ENCODE measurements at regions not wholly inside any gene's neighbourhood (a gene's known extent, or its start where the extent isn't known, plus 50 kb on each side); places are given as distances from the start of the nearest gene placed in this dataset.

DNA sequence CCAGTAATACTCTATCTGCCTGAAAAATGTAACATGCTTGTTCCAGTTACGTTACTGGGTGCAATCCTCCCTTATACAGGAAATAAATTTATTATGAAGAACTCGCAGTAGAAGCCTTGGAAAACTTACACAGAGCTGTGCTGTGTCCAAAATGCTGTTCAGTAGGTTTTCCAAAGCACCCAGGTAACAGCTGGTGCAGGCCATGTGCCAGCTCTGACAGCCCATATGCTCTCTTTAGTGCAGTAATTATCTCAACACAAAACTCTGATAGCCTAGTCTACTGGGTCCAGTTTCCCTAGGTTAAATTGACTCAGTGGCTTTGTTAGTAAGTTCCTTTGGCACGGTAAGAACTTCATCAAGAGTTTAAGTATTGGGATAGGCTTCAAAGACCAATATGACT, 120.7 kb upstream of the OBI1 start:
- no peaks in the 10 kb centered on the region for H3K9me2 ChIP-seq (ENCODE audit: insufficient read depth, low read length)
- no peaks in the 10 kb centered on the region for H3K36me3 ChIP-seq (ENCODE audit: insufficient read depth, low read length)
- TF ChIP-seq EP300 (conservative IDR thresholded peaks at IDR 0.05; ENCODE audit: poor library complexity, severe bottlenecking) (no peak), POLR2AphosphoS5 (IDR thresholded peaks at IDR 0.05) (no peak), EZH2 (IDR thresholded peaks at IDR 0.05; ENCODE audit: borderline replicate concordance, insufficient read depth, low read length, poor library complexity, severe bottlenecking) (no peak), TAF1 (IDR thresholded peaks at IDR 0.05; ENCODE audit: low read depth) (no peak), REST (IDR thresholded peaks at IDR 0.05; ENCODE audit: borderline replicate concordance) (no peak), MXI1 (conservative IDR thresholded peaks at IDR 0.05; ENCODE audit: poor library complexity, severe bottlenecking) (no peak), RAD21 (conservative IDR thresholded peaks at IDR 0.05) (no peak), SMC3 (conservative IDR thresholded peaks at IDR 0.05; ENCODE audit: poor library complexity) (no peak), CTCF (IDR thresholded peaks at IDR 0.05; ENCODE audit: poor library complexity, severe bottlenecking) (no peak)
- H3K27ac ChIP-seq (ENCODE audit: low read length): no peak overlapping the region
- H4K20me1 ChIP-seq (ENCODE audit: insufficient read depth): no peaks in the 10 kb centered on the region
- no peaks in the 10 kb centered on the region for H3K79me2 ChIP-seq (replicated peaks; ENCODE audit: insufficient read depth, low read length)
- no peak overlapping the region for H3K4me3 ChIP-seq (ENCODE audit: low read length)
- no peaks in the 10 kb centered on the region for H3F3A ChIP-seq (ENCODE audit: insufficient read depth, low read length, poor library complexity, severe bottlenecking)
- no peak overlapping the region for H3K4me2 ChIP-seq (ENCODE audit: low read length)
- H3K27me3 ChIP-seq (ENCODE audit: insufficient read depth, low read depth, low read length): no peaks in the 10 kb centered on the region
- no peak overlapping the region for H2AFZ ChIP-seq (ENCODE audit: low read depth, low read length)
- no peak overlapping the region for H3K9ac ChIP-seq (ENCODE audit: low read length)
- H3K9me3 ChIP-seq (ENCODE audit: low read length): no peaks in the 10 kb centered on the region

GRCh38 chr13:78777976-78778375, 119.0 kb upstream of the OBI1 start:
- Histone ChIP-seq H3K79me2 (replicated peaks; ENCODE audit: insufficient read depth, low read length) (no peaks in the 10 kb centered on the region), H3K9me2 (ENCODE audit: insufficient read depth, low read length) (no peaks in the 10 kb centered on the region), H3K27me3 (ENCODE audit: insufficient read depth, low read depth, low read length) (no peaks in the 10 kb centered on the region), H4K20me1 (ENCODE audit: insufficient read depth) (no peaks in the 10 kb centered on the region), H3F3A (ENCODE audit: insufficient read depth, low read length, poor library complexity, severe bottlenecking) (no peaks in the 10 kb centered on the region), H3K27ac (ENCODE audit: low read length) (no peak overlapping the region), H3K9ac (ENCODE audit: low read length) (no peak overlapping the region), H3K4me3 (ENCODE audit: low read length) (no peak overlapping the region), H3K9me3 (ENCODE audit: low read length) (no peaks in the 10 kb centered on the region), H3K4me2 (ENCODE audit: low read length) (no peak overlapping the region), H3K36me3 (ENCODE audit: insufficient read depth, low read length) (no peaks in the 10 kb centered on the region), H2AFZ (ENCODE audit: low read depth, low read length) (no peak overlapping the region)
- TF ChIP-seq POLR2AphosphoS5 (IDR thresholded peaks at IDR 0.05): no peak

DNA sequence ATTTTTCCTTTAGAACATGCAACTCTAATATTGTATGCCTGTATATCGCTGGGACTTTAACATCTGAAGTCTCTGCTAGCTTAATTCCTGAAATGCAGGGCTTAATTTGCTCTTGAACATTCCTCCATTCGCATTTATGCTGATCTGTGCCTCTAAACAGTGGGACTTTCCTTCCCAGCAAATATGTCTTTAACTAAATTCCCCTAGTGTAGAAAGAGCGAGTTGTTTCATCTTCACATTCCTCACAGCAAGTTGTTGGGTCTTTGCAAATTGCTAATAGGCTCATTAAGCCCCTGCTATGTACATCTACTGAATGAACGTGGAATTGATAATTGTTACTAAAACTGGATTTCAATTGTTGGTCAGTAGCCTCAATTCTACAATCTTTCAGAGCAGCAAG, 118.4 kb upstream of the OBI1 start:
- no peaks in the 10 kb centered on the region for H3F3A ChIP-seq (ENCODE audit: insufficient read depth, low read length, poor library complexity, severe bottlenecking)
- H2AFZ ChIP-seq (ENCODE audit: low read depth, low read length): no peak overlapping the region
- no peaks in the 10 kb centered on the region for H3K36me3 ChIP-seq (ENCODE audit: insufficient read depth, low read length)
- H3K9ac ChIP-seq (ENCODE audit: low read length): no peak overlapping the region
- no peaks in the 10 kb centered on the region for H3K27me3 ChIP-seq (ENCODE audit: insufficient read depth, low read depth, low read length)
- no peaks in the 10 kb centered on the region for H3K9me3 ChIP-seq (ENCODE audit: low read length)
- H3K4me2 ChIP-seq (ENCODE audit: low read length): no peak overlapping the region
- H3K27ac ChIP-seq (ENCODE audit: low read length): no peak overlapping the region
- TF ChIP-seq REST (IDR thresholded peaks at IDR 0.05; ENCODE audit: borderline replicate concordance): no peak
- no peak for TF ChIP-seq POLR2AphosphoS5 (IDR thresholded peaks at IDR 0.05)
- TF ChIP-seq EP300 (conservative IDR thresholded peaks at IDR 0.05; ENCODE audit: poor library complexity, severe bottlenecking): no peak
- TF ChIP-seq MXI1 (conservative IDR thresholded peaks at IDR 0.05; ENCODE audit: poor library complexity, severe bottlenecking): no peak
- no peak for TF ChIP-seq TAF1 (IDR thresholded peaks at IDR 0.05; ENCODE audit: low read depth)
- H4K20me1 ChIP-seq (ENCODE audit: insufficient read depth): no peaks in the 10 kb centered on the region
- H3K79me2 ChIP-seq (replicated peaks; ENCODE audit: insufficient read depth, low read length): no peaks in the 10 kb centered on the region
- H3K4me3 ChIP-seq (ENCODE audit: low read length): no peak overlapping the region
- H3K9me2 ChIP-seq (ENCODE audit: insufficient read depth, low read length): no peaks in the 10 kb centered on the region
